Keratinocyte (primary cell): ENCODE measurements at regions not wholly inside any gene's neighbourhood (a gene's known extent, or its start where the extent isn't known, plus 50 kb on each side); places are given as distances from the start of the nearest gene placed in this dataset.

Experiments used
- DNase-seq: peaks from one replicate; pipeline ENCODE4 v3.0.0-alpha.2; 2011; ENCODE audit warnings: low read depth, missing footprints, low spot score
- FAIRE-seq: peaks from 2 replicates; lab custom pipeline; 2011; peaks lifted over from hg19 to GRCh38; lab: Jason Lieb, UNC
- H2AFZ ChIP-seq: 2 replicates; pipeline ENCODE4 v1.6.0; 2012; ENCODE audit warnings: low read length, control low read depth, inconsistent platforms; ENCODE audit not compliant: control insufficient read depth
- H3K27ac ChIP-seq: 2 replicates; pipeline ENCODE4 v1.5.1; 2011; ENCODE audit warnings: low read length; ENCODE audit not compliant: control insufficient read depth, insufficient read depth
- H3K27me3 ChIP-seq: 3 replicates; pipeline ENCODE4 v1.6.0; 2011; ENCODE audit warnings: low read length; ENCODE audit not compliant: control insufficient read depth, insufficient read depth; ENCODE audit errors: extremely low read depth
- H3K36me3 ChIP-seq, 2 experiments: 2 replicates in 1 of 2; 3 replicates in 1 of 2; pipeline ENCODE4 v1.5.1; 2011; ENCODE audit warnings: low read length in 2 of 2, mild to moderate bottlenecking in 1 of 2; ENCODE audit not compliant: control insufficient read depth in 2 of 2, insufficient read depth in 2 of 2; ENCODE audit errors: extremely low read depth in 1 of 2
- H3K4me1 ChIP-seq: 3 replicates; pipeline ENCODE4 v1.5.1; 2011; ENCODE audit warnings: low read length; ENCODE audit not compliant: control insufficient read depth, insufficient read depth; ENCODE audit errors: extremely low read depth
- H3K4me2 ChIP-seq: 3 replicates; pipeline ENCODE4 v1.6.0; 2011; ENCODE audit warnings: low read depth, low read length; ENCODE audit not compliant: control insufficient read depth, insufficient read depth; ENCODE audit errors: extremely low read depth
- H3K4me3 ChIP-seq, 3 experiments: fragments of 200-600 bp in 1 of 3; sonication (generic) in 1 of 3; 2 replicates in 2 of 3; 3 replicates in 1 of 3; pipeline ENCODE4 v1.5.1; 2011 to 2016; ENCODE audit warnings: low read length in 3 of 3, mild to moderate bottlenecking in 3 of 3, control low read depth in 2 of 3, inconsistent platforms in 1 of 3, low read depth in 1 of 3, mixed read lengths in 1 of 3, mixed run types in 1 of 3, moderate library complexity in 1 of 3; ENCODE audit not compliant: control insufficient read depth in 2 of 3, insufficient read depth in 2 of 3; ENCODE audit errors: extremely low read depth in 1 of 3
- H3K79me2 ChIP-seq: 2 replicates; pipeline ENCODE4 v1.6.0; 2012; ENCODE audit warnings: low read length; ENCODE audit not compliant: control insufficient read depth, insufficient read depth
- H3K9ac ChIP-seq: 3 replicates; pipeline ENCODE4 v1.6.0; 2011; ENCODE audit warnings: low read length; ENCODE audit not compliant: control insufficient read depth, insufficient read depth; ENCODE audit errors: extremely low read depth
- H3K9me1 ChIP-seq: 3 replicates; pipeline ENCODE4 v1.6.0; 2011; ENCODE audit warnings: low read length; ENCODE audit not compliant: control insufficient read depth, insufficient read depth; ENCODE audit errors: extremely low read depth
- H3K9me3 ChIP-seq: 2 replicates; pipeline ENCODE4 v1.5.1; 2012; ENCODE audit warnings: low read depth, low read length; ENCODE audit not compliant: control insufficient read depth
- H4K20me1 ChIP-seq: 3 replicates; pipeline ENCODE4 v1.6.0; 2011; ENCODE audit warnings: low read length; ENCODE audit not compliant: control insufficient read depth, insufficient read depth; ENCODE audit errors: extremely low read depth
- CTCF ChIP-seq, 3 experiments: IDR thresholded peaks in 1 of 3; conservative IDR thresholded peaks in 1 of 3; optimal IDR thresholded peaks in 1 of 3; 2 replicates in 2 of 3; 3 replicates in 1 of 3; pipeline versions ENCODE3 to v1.5.1; 2011; ENCODE audit warnings: low read length in 3 of 3, mild to moderate bottlenecking in 3 of 3, moderate library complexity in 2 of 3, control low read depth in 1 of 3, inconsistent platforms in 1 of 3; ENCODE audit not compliant: insufficient read depth in 2 of 3; ENCODE audit errors: extremely low read depth in 1 of 3
- EZH2 ChIP-seq: IDR thresholded peaks from one replicate; pipeline ENCODE4 v1.6.1; 2012; ENCODE audit warnings: inconsistent platforms, mild to moderate bottlenecking, low read length, moderate library complexity
- dilution Hi-C: fragments of 300-500 bp; cut with MboI; formaldehyde crosslinking; loops from one replicate; pipeline ENCODE4 v1.7.0; 2020; ENCODE audit warnings: low sequenced_read_pairs; ENCODE audit not compliant: extremely low pct_ligation_motif_present

- Histone ChIP-seq H3K79me2 (no peaks in the 10 kb centered on the region), H3K9me1 (no peaks in the 10 kb centered on the region), H3K36me3 (no peaks in the 10 kb centered on the region), H3K27me3 (no peaks in the 10 kb centered on the region), H4K20me1 (no peaks in the 10 kb centered on the region), H2AFZ (no peak overlapping the region), H3K4me1 (no peaks in the 10 kb centered on the region), H3K4me2 (no peak overlapping the region), H3K4me3 (no peak overlapping the region), H3K27ac (no peak overlapping the region), H3K9ac (no peak overlapping the region), H3K9me3 (no peaks in the 10 kb centered on the region)
- TF ChIP-seq CTCF (optimal IDR thresholded peaks at IDR 0.05 in 1 of 3, IDR thresholded peaks at IDR 0.05 in 1 of 3, conservative IDR thresholded peaks at IDR 0.05 in 1 of 3; ENCODE audit: extremely low read depth in 1 of 3, insufficient read depth in 2 of 3, low read length in 3 of 3) (no peak), EZH2 (no peak)
- FAIRE-seq (no peak), DNase-seq (no peak)
- dilution Hi-C loops = no loop called here
These were observed 343.5 kb upstream of the SPRY2 start for GRCh38 chr13:80684217-80684991.

GRCh38 chr13:80680786-80681366 is 339.9 kb upstream of the SPRY2 start:
- DNase-seq (no peak), FAIRE-seq (no peak)
- no peaks in the 10 kb centered on the region for H3K79me2 ChIP-seq
- no peaks in the 10 kb centered on the region for H3K9me3 ChIP-seq
- no peaks in the 10 kb centered on the region for H4K20me1 ChIP-seq
- H3K4me1 ChIP-seq = no peaks in the 10 kb centered on the region
- TF ChIP-seq CTCF (optimal IDR thresholded peaks at IDR 0.05 in 1 of 3, IDR thresholded peaks at IDR 0.05 in 1 of 3, conservative IDR thresholded peaks at IDR 0.05 in 1 of 3; ENCODE audit: extremely low read depth in 1 of 3, insufficient read depth in 2 of 3, low read length in 3 of 3) = no peak
- no peak for TF ChIP-seq EZH2
- H3K4me2 ChIP-seq = no peak overlapping the region
- no peaks in the 10 kb centered on the region for H3K27me3 ChIP-seq
- dilution Hi-C loops = no loop called here
- H3K9me1 ChIP-seq = no peaks in the 10 kb centered on the region
- no peak overlapping the region for H3K9ac ChIP-seq
- H3K36me3 ChIP-seq = no peaks in the 10 kb centered on the region
- H2AFZ ChIP-seq = no peak overlapping the region
- no peak overlapping the region for H3K4me3 ChIP-seq
- H3K27ac ChIP-seq = no peak overlapping the region
